ENCODE measurements at regions not wholly inside any gene's neighbourhood (a gene's known extent, or its start where the extent isn't known, plus 50 kb on each side); places are given as distances from the start of the nearest gene placed in this dataset.
"Not testable (repeated sequence)": the region's sequence is repeated elsewhere in the genome, so short reads cannot be mapped to it uniquely, and the experiment has no call there.

DNA sequence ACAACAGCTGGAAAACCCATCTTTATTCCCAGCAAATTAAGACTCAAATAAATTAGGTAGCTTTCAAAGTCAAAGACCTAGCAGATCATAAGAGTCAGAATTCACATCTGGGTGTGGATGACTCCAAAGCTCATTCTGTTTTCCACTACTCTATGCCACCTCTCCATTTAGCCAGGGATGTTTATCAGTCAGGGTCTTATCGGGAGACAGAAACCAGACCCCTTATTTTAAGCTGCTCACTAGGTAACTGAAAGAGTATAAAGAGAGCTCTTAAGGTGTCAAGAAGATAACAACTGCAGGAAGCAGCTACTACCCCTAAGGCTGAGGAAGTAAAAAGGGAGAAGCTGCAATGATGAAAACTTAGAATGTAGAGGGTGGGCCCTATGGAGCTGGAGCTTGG, 333.7 kb upstream of the KLF3 start:
- in situ Hi-C loops (cut with HindIII; ENCODE audit: low sequenced_read_pairs) = no loop called here

DNA sequence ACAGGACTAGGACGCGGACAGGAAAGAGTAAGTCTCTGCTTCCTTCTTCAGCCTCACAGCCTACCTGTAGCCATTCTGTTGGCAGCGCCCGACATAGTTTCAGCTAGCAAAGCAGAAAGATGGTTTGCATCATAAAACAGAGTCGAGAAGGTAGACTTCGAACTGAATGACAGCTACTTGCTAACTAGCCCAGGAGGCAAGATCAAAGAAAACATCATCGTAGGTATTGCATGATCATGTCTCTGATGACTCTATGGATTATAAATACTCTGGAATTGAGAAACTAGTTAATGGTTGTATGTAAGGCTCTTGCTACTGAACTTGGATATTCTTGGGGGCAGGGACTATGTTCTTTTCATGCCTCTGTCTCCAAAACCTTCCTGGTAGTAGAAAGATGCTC, 333.1 kb upstream of the KLF3 start:
- in situ Hi-C loops (cut with HindIII; ENCODE audit: low sequenced_read_pairs) = no loop called here

DNA sequence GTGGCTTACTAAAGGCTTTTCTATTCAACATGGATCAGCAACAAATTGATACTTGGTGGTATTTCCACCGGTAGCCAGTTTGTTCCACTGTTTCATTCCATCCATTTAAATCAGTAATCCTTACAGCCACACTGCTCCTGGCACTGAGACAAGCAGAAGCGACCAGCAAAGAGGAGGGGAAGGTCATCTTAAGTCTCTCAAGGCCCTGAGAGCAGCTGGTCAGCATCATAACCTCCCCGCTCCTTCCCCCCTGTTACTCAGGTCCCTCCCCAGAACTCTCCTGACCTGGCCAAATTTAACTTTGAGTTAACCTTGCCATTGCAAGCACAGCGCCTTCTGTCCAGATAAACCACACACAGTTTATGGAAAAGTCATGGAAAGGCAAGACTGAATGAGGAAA, 331.3 kb upstream of the KLF3 start:
- in situ Hi-C loops (cut with HindIII; ENCODE audit: low sequenced_read_pairs) = no loop called here

DNA sequence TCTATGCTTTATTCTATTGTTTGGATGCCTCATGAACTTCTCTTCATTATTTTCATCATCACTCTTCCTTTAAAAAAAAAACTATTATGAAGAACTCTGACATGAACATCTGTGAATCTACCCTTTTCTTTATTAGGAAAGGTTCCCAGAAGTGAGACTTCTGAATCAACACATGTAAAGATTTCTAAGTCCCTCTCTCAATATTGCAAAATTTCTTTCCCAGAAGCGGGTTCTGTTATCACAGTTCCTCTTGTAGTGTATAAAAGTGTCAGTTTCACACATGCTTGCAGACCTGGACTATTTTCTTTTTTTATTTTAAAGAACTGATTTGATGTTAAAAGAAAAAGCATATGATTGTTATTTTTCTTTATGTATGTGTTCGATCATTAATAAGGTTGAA, 330.8 kb upstream of the KLF3 start:
- in situ Hi-C loops (cut with HindIII; ENCODE audit: low sequenced_read_pairs) = no loop called here

DNA sequence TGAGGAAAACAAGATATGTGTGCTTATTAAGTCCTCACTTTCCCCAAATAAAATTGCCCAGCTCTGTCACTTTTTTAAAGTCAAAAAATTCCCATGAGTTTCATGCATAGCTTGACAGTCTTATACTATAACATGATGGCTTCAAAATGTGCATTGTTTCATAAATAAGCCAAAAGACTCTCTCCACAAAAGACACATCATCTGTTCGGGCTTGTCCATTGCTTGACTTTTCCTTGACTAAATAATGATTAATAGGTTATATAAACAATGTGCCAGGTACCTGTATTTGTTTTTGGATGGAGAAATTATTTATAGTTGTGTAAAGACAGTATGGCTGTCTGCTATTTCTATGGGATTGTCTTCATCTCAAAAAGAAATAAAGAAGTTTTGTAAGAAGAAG, 329.2 kb upstream of the KLF3 start:
- in situ Hi-C loops (cut with HindIII; ENCODE audit: low sequenced_read_pairs) = no loop called here

DNA sequence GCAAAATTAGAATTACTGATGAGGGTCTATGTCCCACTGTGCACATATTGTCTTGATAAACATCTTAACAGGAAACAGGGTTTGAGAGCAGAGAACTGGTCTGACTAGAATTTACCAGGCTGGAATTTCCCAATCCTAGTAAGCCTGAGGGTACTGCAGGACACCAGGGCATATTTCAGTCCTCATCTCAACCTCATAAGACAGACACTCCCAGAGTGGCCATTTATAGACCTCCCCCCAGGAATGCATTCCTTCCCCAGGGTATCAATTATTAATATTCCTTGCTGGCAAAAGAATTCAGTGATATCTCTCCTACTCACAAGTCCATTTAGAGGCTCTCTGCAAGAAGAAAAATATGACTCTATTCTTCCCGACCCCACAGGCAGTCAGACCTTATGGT, 325.1 kb upstream of the KLF3 start:
- in situ Hi-C loops (cut with HindIII; ENCODE audit: low sequenced_read_pairs) = not testable (repeated sequence)

DNA sequence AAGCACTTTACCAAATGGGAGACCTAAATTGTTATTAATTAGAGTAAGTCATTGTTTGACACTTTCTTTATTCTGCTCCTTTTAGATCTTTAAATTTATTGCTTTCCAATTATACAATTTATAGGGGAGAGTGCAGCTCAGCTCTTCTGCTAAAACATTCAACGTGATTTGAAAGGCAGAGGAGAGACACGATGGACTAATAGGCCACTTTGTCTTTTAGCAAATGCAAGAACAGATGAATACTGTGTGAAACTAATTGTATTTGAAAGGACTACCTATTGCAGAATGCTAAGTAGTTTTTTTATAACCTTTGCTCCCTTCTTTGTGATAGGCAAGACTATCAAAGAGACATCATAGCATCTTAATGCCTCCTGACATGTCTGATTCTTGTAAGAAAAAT, 320.4 kb upstream of the KLF3 start:
- in situ Hi-C loops (cut with HindIII; ENCODE audit: low sequenced_read_pairs) = no loop called here

DNA sequence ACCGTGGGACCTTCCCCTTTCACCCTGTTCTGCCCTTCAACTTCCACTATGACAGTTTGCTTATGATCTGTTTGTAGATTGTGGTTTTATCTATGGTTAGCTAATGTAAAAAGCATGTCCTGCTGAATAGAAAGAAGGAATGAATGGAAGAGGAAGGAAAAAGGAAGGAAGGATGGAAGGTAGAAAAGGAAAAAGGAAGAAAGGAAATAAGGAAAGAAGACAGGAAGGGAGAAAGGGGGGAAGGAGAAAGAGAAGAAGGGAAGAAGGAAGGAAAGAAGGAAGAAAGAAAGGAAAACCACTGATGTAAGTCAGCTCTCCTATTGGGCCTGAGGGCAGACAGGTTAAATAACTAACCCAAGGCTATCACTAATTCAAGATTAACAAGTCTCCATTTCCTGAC, 319.1 kb upstream of the KLF3 start:
- in situ Hi-C loops (cut with HindIII; ENCODE audit: low sequenced_read_pairs) = no loop called here

DNA sequence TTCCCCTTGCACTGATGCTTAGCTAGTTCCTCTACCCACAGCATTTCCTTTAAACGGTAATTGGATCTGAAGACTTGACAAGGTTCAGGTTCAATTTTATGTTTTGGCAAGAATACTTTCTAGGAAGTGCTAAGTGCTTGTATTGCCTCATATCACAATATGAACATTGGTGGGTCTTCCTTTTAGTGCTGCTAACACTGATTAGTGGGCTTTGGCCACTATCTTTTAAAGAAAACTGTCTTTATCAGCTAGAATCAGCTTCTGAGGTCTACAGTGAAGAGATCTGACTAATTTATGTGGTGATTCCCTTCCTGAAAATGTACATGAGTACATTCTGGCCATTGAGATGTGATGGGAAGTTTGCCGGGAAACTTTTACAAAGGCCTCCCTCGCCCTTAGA, 316.7 kb upstream of the KLF3 start:
- in situ Hi-C loops (cut with HindIII; ENCODE audit: low sequenced_read_pairs) = no loop called here

DNA sequence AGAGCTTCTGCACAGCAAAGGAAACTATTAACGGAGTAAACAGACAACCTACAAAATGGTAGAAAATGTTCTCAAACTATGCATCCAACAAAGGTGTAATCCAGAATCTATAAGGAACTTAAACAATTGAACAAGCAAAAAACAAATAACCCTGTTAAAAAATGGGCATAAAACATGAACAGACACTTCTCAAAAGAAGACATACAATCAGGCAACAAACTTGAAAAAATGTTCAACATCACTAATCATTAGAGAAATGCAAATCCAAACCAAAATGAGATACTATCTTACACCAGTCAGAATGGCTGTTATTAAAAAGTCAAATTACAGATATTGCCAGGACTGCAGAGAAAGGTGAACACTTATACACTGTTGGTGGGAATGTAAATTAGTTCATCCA, 309.6 kb upstream of the KLF3 start:
- in situ Hi-C loops (cut with HindIII; ENCODE audit: low sequenced_read_pairs) = no loop called here

DNA sequence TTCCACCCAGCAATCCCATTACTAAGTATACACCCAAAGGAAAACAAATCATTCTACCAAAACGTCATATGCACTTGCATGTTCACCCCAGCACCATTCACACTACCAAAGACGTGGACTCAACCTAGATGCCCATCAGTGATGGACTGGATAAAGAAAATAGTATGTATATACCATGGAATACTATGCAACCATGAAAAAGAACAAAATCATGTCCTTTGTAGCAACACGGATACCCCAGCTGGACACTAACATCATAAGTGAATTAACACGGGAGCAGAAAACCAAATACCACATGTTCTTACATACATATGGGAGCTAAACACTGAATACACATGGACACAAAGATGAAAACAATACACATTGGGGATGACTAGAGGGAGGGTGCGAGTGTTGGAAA, 309.1 kb upstream of the KLF3 start:
- in situ Hi-C loops (cut with HindIII; ENCODE audit: low sequenced_read_pairs) = no loop called here

DNA sequence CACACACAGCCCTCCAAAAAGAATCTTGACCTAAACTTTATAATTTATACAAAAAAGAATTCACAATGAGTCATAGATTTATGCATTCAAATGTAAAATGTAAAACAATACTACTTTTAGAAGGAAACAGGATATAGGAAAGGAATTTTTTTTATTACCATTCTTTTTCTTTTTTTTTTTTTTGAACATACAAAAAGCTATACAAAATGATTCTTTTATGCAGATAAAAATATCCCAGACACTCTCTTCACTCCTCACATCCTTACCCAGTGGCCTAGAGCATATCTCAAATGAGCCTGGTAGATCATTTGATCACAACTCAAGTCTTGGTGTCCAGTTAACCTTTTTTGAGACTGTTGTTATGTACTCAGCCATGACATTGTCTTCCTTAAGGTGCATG, 307.3 kb upstream of the KLF3 start:
- in situ Hi-C loops (cut with HindIII; ENCODE audit: low sequenced_read_pairs) = no loop called here

DNA sequence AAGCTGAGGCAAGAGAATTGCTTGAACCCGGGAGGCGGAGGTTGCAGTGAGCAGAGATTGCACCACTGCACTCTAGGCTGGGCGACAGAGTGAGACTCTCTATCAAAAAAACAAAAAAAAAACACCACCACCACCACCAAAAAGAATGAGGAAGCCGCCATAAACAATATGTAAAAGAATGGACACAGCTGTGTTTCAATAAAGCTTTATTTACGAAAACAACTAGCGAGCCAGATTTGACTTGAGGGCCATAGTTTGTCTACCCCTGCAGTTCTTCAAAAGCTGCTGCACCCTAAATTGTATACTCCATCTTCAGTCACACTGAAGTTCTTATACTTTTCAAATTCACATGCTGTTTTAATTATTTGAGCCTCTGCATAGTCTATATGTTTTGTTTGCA, 306.5 kb upstream of the KLF3 start:
- in situ Hi-C loops (cut with HindIII; ENCODE audit: low sequenced_read_pairs) = no loop called here

DNA sequence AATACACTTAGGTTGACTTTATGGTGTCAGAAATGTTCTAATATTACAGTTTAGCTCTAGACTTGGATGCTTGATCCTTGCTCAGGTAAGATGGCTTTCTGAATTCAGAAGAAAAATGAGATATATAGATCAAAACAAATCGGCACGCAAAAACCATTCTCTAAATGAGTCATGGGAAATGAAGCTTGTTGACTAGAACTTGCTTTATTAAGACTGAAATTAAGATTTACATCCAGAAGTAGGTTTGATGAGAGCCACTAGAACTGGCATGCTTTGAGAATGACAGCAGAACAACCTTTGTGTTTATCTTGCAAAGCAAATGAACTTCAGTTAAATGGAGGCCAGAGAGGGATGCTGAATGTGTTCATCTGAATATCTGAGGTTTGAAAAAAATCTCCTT, 304.9 kb upstream of the KLF3 start:
- in situ Hi-C loops (cut with HindIII; ENCODE audit: low sequenced_read_pairs) = no loop called here

DNA sequence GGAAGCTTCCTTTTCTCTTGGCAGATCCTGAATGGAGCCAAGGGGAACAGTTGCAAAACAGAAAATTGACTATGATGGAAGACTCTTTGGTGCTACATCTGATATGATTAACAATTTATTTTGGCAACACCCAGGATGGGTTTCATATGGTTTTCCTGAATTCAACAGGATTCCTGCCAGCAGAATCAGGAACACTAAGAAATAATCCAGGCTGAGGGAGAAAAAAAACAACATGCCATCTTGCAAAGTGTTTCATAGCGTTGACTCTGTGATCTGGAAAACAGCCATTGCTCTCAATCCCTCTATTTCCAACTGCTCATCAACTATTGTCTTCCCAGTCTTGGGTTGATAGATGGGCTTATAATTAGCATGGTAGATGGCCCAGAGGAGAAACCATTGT, 303.8 kb upstream of the KLF3 start:
- in situ Hi-C loops (cut with HindIII; ENCODE audit: low sequenced_read_pairs) = no loop called here

DNA sequence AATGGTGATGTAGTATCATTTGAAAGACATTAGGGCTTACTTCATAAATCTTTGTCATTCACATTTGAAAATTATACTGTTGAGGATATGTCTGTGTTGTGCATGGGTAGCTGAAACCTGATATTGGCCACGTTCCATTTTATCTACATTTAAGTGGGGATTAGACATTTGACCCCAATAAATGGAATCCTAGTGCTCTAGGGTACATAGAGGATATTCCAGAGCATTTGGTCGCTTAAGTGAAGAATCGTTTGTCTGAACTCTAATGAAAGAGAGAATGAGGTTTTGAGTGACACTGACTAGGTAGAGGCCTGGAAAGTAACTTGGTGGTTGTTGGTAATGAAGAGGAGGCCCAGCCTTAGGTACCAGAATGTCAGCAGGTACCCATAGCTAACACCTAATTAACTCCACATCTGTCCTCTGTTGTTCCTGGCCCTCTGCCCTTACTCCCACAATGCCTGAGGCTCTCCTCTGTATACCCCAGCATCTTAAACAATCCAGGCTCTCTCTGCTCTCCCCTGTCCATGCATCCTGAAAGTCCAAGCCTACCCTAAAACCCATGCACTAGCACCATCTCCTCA, 299.5 kb upstream of the KLF3 start:
- in situ Hi-C loops (cut with HindIII; ENCODE audit: low sequenced_read_pairs) = no loop called here

DNA sequence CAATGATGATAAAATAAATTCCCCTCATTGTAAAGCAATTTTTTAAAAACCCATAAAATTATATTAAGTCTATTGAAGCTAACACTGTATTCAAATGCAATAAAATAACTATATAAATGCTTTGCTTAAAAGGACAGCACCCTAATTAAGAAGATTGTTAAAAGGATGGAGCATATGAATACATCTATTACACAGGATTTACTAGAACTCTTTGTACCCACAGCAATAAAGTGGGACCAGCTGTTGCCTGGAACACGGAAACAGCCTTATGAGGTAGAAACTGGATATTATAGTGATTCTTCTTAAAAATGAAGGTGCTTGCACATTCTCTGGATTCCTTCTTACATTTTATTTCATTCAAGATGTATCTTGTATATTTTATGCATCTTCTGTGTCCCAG, 298.7 kb upstream of the KLF3 start:
- in situ Hi-C loops (cut with HindIII; ENCODE audit: low sequenced_read_pairs) = no loop called here

DNA sequence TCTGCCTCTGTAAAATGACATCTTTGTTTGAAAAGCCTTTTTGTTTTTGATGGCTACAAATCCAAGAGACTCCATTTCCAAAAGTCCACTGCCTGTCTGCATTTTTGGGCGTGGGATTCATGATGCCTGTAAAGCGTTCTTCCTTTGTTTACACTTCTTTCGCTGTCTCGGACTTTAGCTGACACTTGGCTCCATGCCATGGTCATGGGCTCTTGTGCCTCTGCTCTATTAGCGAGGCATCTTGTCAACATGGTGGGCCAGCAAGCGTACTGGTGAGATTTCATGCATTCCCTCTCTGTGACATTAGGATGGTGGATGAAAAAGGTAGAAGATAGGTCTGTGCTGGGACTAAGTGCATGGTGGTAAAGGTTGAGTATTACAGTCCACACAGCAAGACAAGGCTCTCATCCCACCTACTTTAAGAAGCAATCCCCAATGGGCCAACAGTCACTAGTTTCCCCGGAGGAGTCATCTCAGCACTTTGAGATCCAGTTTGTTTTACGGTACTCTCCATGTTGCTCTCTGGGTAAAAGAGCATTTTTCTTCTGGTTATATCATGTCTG, 298.2 kb upstream of the KLF3 start:
- in situ Hi-C loops (cut with HindIII; ENCODE audit: low sequenced_read_pairs) = no loop called here

DNA sequence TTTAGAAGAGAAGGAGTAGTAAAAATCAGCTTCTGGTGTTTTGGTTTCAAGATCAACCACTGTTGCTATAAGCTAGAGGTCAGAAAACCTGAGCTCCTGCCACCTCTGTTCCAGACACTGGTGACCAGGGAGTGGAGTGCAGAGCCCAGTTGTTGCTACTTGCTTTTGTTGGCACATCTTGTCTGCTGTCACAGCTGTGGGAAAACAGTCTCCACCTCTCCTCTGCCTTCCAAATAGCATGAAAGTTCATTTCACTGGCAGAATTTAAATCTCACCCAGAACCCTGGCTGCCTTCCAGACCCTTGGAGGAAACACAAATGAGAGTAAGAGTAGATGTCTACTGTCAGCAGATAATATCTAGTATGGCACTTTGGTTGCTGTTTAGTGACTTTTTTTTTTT, 297.5 kb upstream of the KLF3 start:
- in situ Hi-C loops (cut with HindIII; ENCODE audit: low sequenced_read_pairs) = no loop called here

DNA sequence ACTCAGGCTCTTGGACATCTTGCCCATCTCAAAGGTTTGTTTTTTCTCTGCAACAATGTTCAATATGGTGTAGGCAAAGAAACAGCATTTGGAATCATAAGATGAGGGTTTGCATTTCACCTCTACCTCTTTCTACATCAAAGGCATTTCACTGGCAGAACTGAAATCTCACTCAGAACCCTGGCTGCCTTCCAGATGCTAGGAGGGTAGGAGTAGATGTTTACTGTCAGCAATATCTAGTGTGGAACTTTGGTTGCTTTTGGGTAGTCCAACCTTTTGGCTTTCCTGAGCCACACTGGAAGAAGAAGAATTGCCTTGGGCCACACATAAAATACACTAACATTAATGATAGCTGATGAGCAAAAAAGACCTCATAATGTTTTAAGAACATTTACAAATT, 297.0 kb upstream of the KLF3 start:
- in situ Hi-C loops (cut with HindIII; ENCODE audit: low sequenced_read_pairs) = no loop called here

DNA sequence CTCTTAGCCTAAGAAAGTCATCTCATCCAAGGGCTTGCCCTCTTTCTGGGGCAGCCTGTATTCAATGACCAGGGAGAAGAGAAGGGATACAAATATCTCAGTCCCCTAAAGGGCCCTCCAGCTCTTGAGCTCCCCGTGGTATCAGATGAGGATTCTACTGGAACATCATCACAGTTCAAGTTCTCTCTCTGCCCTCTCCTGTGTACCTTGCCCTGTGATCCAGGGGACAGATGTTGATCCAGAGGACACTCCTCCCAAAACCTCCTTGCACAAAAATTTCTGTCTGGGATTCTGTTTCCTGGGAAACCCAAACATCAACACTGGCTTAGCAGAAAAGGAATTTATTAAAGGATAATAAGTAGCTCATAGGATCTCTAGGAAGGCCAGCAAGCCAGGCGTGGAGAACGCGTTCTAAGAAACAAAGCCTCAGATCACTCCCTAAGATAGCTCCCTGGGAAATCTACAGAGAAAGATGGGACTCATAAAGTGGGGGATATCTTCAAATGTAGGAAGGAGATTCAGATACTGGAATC, 296.3 kb upstream of the KLF3 start:
- in situ Hi-C loops (cut with HindIII; ENCODE audit: low sequenced_read_pairs) = no loop called here

DNA sequence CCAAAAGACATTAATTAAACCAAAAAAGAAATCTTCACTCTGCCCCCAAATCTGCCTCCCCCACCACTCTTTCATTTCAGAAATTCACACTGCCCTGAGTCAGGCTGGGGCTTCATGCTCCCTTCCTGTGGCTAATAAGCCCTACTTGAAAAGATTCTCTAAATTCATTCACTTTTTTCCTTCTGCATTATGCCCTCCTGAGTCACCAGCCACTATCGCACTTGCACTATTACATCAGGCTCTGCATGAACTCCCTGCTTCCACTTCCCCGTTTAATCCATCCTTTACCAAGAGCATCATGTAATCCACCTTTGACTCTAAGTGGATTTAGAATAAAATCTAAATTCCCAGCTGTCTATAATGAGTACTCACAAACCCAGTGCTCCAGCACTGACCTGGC, 295.4 kb upstream of the KLF3 start:
- in situ Hi-C loops (cut with HindIII; ENCODE audit: low sequenced_read_pairs) = no loop called here

DNA sequence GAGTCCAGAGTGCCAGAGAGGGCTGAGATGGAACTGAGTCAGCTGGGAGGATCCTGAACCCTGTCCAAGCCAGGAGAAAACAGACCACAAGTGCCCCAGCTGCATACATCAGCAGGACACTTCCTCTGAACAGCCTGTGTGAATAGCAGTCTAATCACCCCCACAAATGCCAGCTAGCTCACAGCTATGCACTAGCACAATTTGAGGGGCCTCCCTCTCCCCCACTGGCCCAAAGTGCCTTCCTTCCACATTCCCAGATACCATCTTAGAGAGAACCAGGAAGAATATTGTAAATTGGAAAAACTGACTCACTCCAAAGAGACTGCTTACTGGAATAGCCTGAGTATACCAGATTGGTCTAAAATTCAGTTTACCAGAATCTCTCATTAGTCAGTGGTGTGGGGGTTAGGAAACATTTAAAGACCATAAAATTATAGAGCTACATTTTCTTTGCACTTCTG, 292.6 kb upstream of the KLF3 start:
- in situ Hi-C loops (cut with HindIII; ENCODE audit: low sequenced_read_pairs) = no loop called here

All from DLD1 (cell line).